RWPE1 (cell line): ENCODE measurements at regions not wholly inside any gene's neighbourhood (a gene's known extent, or its start where the extent isn't known, plus 50 kb on each side); places are given as distances from the start of the nearest gene placed in this dataset.

Experiments used
- CTCF ChIA-PET: fragments of 350-600 bp; sonication (Branson Sonifier 250); formaldehyde crosslinking; extraction: SDS; loops from one replicate; lab custom pipeline; 2021; lab: Yijun Ruan, JAX
- POLR2A ChIA-PET: fragments of 400-600 bp; formaldehyde crosslinking; extraction: SDS; loops from one replicate; lab custom pipeline; 2020; ENCODE audit warnings: antibody characterized with exemption; ENCODE audit not compliant: low non-redundant PET; lab: Yijun Ruan, JAX
- DNase-seq: peaks from one replicate; pipeline ENCODE4 v3.0.0; 2012; ENCODE audit warnings: low spot score
- H3K27ac ChIP-seq: fragments of 450-650 bp; 2 replicates; pipeline ENCODE4 v1.5.1; 2017
- TF ChIP-seq, protein P1 (sequence below): fragments of 450-650 bp; conservative IDR thresholded peaks from 2 replicates; pipeline ENCODE4 v1.5.1; 2017; ENCODE audit warnings: low read depth, mild to moderate bottlenecking

DNA sequence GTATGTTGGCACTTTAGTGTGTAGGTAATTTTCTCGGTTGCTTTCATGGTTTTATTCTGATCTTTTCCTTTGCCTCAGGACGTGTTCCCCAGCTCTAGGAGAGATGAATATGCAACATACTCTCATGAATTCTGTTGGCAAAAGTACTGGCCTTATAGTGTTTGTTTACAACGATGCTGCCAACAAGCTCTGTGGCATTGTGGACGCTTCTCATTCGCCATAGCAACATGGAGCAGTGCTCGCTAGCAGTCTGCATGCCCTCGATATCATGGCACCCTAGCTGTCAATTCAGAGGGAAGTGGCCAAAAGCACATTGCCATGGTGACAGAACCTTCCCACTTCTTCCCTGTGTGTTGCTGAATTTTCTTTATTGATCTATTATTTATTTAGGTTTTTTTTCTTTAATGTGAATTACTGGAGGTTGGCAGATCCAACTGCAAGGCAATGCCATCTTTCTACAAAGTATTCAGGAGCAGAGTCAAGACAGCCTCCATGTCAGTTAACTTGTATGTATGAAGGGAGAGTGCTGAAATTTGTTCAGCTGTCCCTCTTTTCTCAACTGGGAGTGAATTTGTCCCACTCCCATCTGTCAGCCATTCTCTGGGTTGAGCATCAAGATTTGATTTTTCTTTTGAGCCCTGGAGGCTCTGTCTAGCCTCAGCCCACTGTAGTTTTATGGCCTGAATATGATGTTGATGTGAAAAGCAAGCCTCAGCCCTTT is 224.9 kb upstream of the VCX3A start:
- H3K27ac ChIP-seq = no peak overlapping the region
- TF ChIP-seq, protein P1, sequence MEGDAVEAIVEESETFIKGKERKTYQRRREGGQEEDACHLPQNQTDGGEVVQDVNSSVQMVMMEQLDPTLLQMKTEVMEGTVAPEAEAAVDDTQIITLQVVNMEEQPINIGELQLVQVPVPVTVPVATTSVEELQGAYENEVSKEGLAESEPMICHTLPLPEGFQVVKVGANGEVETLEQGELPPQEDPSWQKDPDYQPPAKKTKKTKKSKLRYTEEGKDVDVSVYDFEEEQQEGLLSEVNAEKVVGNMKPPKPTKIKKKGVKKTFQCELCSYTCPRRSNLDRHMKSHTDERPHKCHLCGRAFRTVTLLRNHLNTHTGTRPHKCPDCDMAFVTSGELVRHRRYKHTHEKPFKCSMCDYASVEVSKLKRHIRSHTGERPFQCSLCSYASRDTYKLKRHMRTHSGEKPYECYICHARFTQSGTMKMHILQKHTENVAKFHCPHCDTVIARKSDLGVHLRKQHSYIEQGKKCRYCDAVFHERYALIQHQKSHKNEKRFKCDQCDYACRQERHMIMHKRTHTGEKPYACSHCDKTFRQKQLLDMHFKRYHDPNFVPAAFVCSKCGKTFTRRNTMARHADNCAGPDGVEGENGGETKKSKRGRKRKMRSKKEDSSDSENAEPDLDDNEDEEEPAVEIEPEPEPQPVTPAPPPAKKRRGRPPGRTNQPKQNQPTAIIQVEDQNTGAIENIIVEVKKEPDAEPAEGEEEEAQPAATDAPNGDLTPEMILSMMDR = no peak
- CTCF ChIA-PET = no interaction called here
- DNase-seq = no peak
- POLR2A ChIA-PET = no interaction called here

DNA sequence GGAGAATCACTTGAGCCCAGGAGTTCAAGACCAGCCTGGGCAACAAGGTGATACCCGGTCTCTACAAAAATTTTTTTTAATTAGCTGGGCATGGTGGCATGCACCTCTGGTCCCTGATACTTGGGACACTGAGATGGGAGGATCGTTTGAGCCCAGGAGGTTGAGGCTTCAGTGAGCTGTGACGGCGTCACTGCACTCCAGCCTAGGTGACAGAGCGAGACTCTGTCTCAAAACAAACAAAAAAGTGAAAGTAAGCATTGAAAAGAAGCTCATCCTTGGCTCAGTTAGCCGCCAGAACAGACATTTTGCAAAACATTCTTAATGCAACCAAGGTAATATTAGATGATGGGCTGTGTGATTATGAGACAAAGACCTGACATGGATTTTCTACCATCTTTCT is 223.3 kb upstream of the VCX3A start:
- no peak for DNase-seq
- H3K27ac ChIP-seq = no peak overlapping the region
- CTCF ChIA-PET = no interaction called here
- TF ChIP-seq, protein P1 = no peak
- POLR2A ChIA-PET = no interaction called here

DNA sequence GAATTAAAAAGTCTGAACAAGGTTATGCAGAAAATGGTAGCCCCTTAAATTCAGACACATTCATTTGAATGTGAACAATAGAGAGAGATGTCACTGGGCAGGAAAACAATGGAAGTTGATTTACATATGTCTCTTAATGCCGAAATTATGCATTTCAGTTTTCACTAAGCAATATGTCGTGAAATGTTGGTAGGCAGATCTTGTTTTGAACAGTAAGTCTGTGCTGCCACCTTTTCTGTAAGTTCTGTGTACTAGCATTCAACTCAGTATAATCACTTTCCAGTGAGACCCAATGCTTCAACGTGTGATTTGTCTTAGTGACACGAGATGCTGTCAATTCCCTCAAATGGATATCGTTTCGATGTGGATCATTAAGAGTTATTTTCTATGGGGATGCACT is 222.7 kb upstream of the VCX3A start:
- TF ChIP-seq, protein P1 = no peak
- ChIA-PET POLR2A (no interaction called here), CTCF (no interaction called here)
- no peak overlapping the region for H3K27ac ChIP-seq
- DNase-seq = no peak

DNA sequence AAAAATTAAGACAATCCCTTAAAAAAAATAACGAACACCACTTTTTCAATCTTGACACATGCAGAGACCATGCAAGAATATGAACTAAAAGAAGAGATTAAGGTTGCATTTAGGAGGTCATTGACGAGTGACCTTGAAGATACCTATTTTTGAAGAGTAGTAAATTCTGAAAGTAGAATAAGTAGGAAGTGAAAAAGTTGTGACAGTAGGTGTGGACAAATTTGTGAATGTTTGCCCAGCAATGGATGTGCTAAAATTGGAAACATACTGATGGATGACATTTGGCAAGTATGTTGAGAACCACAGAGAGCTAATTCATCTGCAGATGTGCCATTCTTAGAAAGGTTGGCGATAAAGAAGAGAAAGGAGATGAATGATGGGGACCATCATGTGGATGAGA is 213.7 kb upstream of the VCX3A start:
- ChIA-PET CTCF (no interaction called here), POLR2A (no interaction called here)
- TF ChIP-seq, protein P1 = no peak
- no peak for DNase-seq
- no peak overlapping the region for H3K27ac ChIP-seq

DNA sequence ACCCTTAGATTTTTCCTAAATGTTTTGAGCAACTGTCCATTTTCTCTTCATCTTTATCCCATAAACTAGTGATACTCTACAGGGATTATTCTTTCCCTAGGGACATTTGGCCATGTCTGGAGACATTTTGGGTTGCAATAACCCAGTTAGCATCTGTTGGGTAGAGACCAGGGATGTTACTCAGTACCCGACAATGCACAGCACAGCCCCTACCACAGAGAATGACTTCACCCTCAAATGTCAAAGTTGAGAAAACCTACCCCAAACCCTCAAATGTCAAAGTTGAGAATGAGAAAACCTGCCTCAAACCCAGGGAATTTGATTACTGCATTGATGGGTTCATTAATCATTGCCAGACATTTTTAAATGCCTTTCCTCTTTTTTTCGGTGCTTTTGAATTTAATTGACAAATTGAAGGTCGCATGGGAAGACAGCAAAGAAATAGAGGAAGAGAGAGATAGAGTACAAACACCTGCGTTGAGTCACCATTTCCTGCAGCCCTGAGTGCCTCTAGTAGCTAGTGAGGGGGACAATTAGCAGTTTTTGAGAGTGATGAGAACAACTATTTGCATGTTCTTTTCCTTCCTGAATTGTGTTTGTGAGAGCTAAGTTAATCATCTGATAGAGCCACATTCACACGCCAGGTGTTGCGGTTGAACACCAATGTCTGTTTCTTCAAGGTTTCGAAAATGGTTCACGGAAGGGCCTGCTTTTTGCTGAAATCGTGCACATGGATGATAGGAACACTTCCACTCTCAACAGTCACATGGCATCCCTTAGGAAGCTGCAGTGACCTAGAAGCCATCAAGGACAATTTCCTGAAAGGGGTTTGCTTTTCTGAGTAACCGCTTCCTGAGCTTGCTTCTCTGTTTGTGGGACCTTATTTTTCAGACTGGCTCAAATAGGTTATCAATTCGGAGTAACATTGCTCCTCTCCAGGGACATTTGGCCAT is 203.9 kb upstream of the VCX3A start:
- no peak for DNase-seq
- H3K27ac ChIP-seq = no peak overlapping the region
- TF ChIP-seq, protein P1 = no peak
- POLR2A ChIA-PET = no interaction called here
- CTCF ChIA-PET = no interaction called here

DNA sequence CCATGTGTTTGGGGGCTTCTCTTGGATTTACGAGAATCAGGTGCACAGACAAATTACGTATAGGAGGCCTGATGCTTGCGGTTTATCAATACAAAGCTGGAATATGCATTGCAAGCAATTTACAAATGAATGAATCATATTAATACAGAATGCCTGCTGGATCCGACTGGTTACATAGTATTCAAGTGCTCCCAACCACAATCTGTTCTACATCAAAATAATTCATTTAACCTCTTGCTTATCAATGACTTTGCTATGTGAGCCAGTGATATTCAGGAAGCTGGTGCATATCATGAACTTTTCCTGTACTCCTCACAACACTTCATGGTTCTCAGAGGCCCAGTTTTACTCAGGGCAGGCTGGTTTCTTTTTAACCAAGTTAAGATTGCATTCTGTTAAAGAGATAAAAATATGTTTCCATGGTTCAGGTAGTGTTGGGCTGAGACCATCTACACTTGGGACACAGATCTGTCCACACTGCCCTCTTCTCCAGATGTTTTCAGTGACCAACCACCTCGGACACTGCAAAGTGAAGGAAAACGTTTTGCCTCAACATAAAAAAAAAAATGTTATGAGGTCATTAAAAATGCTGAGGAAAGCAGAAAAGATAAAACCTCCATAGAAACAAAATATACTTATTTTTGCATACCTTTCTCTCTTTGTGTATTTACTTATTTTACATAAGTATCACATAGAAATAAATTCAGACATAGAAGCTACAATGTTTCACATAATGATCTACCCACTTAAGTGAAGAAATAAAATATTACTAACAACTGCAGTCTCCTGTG is 200.1 kb upstream of the VCX3A start:
- H3K27ac ChIP-seq = no peak overlapping the region
- TF ChIP-seq, protein P1 = no peak
- CTCF ChIA-PET = no interaction called here
- POLR2A ChIA-PET = no interaction called here
- DNase-seq = no peak
